ENCODE measurements at regions not wholly inside any gene's neighbourhood (a gene's known extent, or its start where the extent isn't known, plus 50 kb on each side); places are given as distances from the start of the nearest gene placed in this dataset.

DNA sequence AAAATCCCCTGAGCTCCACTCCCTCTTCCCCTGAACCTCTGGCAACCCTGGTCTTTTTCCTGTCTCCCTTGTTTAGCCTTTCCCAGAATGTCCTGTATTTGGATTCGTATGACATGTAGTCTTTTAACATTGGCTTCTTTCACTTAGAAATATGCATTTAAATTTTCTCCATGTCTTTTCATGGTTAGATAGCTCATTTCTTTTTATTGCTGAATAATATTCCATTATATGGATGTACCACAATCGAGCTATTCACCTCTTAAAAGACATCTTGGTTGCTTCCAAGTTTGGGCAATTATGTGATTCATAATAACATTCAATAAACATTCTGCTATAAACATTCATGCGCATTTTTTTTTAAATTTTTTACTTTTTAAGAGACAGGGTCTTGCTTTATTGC lies 99.6 kb upstream of the ZNF536 start:
- TF ChIP-seq SP1 (IDR thresholded peaks at IDR 0.05) (no peak), NR2F2 (IDR thresholded peaks at IDR 0.05) (no peak), FOXA1 (IDR thresholded peaks at IDR 0.05) (no peak), FOXA2 (IDR thresholded peaks at IDR 0.05) (no peak), HNF4A (conservative IDR thresholded peaks at IDR 0.05) (no peak), JUND (IDR thresholded peaks at IDR 0.05) (no peak), YY1 (IDR thresholded peaks at IDR 0.05) (no peak), RXRA (IDR thresholded peaks at IDR 0.05) (no peak), RAD21 (IDR thresholded peaks at IDR 0.05) (no peak), GABPA (IDR thresholded peaks at IDR 0.05 in 1 of 2, conservative IDR thresholded peaks at IDR 0.05 in 1 of 2) (no peak), HNF4G (IDR thresholded peaks at IDR 0.05) (no peak), TAF1 (conservative IDR thresholded peaks at IDR 0.05) (no peak), EGR1 (IDR thresholded peaks at IDR 0.05; ENCODE audit: low read depth in 2 of 2) (no peak)
- TF ChIP-seq, protein P1, sequence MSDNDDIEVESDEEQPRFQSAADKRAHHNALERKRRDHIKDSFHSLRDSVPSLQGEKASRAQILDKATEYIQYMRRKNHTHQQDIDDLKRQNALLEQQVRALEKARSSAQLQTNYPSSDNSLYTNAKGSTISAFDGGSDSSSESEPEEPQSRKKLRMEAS (IDR thresholded peaks at IDR 0.05) = no peak
- TF ChIP-seq, protein P2, sequence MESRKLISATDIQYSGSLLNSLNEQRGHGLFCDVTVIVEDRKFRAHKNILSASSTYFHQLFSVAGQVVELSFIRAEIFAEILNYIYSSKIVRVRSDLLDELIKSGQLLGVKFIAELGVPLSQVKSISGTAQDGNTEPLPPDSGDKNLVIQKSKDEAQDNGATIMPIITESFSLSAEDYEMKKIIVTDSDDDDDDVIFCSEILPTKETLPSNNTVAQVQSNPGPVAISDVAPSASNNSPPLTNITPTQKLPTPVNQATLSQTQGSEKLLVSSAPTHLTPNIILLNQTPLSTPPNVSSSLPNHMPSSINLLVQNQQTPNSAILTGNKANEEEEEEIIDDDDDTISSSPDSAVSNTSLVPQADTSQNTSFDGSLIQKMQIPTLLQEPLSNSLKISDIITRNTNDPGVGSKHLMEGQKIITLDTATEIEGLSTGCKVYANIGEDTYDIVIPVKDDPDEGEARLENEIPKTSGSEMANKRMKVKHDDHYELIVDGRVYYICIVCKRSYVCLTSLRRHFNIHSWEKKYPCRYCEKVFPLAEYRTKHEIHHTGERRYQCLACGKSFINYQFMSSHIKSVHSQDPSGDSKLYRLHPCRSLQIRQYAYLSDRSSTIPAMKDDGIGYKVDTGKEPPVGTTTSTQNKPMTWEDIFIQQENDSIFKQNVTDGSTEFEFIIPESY (IDR thresholded peaks at IDR 0.05) = no peak
- TF ChIP-seq, protein P3, sequence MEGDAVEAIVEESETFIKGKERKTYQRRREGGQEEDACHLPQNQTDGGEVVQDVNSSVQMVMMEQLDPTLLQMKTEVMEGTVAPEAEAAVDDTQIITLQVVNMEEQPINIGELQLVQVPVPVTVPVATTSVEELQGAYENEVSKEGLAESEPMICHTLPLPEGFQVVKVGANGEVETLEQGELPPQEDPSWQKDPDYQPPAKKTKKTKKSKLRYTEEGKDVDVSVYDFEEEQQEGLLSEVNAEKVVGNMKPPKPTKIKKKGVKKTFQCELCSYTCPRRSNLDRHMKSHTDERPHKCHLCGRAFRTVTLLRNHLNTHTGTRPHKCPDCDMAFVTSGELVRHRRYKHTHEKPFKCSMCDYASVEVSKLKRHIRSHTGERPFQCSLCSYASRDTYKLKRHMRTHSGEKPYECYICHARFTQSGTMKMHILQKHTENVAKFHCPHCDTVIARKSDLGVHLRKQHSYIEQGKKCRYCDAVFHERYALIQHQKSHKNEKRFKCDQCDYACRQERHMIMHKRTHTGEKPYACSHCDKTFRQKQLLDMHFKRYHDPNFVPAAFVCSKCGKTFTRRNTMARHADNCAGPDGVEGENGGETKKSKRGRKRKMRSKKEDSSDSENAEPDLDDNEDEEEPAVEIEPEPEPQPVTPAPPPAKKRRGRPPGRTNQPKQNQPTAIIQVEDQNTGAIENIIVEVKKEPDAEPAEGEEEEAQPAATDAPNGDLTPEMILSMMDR (IDR thresholded peaks at IDR 0.05; ENCODE audit: low read depth, low read length, missing input control) = no peak
- TF ChIP-seq, protein P4, sequence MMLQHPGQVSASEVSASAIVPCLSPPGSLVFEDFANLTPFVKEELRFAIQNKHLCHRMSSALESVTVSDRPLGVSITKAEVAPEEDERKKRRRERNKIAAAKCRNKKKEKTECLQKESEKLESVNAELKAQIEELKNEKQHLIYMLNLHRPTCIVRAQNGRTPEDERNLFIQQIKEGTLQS (IDR thresholded peaks at IDR 0.05) = no peak
- TF ChIP-seq, protein P5, sequence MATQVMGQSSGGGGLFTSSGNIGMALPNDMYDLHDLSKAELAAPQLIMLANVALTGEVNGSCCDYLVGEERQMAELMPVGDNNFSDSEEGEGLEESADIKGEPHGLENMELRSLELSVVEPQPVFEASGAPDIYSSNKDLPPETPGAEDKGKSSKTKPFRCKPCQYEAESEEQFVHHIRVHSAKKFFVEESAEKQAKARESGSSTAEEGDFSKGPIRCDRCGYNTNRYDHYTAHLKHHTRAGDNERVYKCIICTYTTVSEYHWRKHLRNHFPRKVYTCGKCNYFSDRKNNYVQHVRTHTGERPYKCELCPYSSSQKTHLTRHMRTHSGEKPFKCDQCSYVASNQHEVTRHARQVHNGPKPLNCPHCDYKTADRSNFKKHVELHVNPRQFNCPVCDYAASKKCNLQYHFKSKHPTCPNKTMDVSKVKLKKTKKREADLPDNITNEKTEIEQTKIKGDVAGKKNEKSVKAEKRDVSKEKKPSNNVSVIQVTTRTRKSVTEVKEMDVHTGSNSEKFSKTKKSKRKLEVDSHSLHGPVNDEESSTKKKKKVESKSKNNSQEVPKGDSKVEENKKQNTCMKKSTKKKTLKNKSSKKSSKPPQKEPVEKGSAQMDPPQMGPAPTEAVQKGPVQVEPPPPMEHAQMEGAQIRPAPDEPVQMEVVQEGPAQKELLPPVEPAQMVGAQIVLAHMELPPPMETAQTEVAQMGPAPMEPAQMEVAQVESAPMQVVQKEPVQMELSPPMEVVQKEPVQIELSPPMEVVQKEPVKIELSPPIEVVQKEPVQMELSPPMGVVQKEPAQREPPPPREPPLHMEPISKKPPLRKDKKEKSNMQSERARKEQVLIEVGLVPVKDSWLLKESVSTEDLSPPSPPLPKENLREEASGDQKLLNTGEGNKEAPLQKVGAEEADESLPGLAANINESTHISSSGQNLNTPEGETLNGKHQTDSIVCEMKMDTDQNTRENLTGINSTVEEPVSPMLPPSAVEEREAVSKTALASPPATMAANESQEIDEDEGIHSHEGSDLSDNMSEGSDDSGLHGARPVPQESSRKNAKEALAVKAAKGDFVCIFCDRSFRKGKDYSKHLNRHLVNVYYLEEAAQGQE (IDR thresholded peaks at IDR 0.05) = no peak
- Histone ChIP-seq H3K9ac (ENCODE audit: low read depth in 1 of 2, low read length in 2 of 2) (no peak overlapping the region), H3K4me3 (ENCODE audit: low read depth in 1 of 3, low read length in 3 of 3) (no peak overlapping the region), H3K27ac (ENCODE audit: low read depth in 1 of 2, low read length in 2 of 2) (no peak overlapping the region), H3K9me3 (ENCODE audit: control insufficient read depth in 4 of 4, low read length in 3 of 4) (peaks cover 3 to 9% (median 8%) of the 10 kb centered on the region in 4 donors), H3K27me3 (ENCODE audit: control insufficient read depth in 4 of 4, insufficient read depth in 4 of 4, low read length in 3 of 4) (peaks cover 0 to 2% (median under 1%) of the 10 kb centered on the region in 4 donors), H3K36me3 (ENCODE audit: control insufficient read depth in 4 of 4, insufficient read depth in 3 of 4, low read depth in 1 of 4, low read length in 3 of 4) (no peaks in the 10 kb centered on the region), H3K4me1 (ENCODE audit: control insufficient read depth in 4 of 4, insufficient read depth in 4 of 4, low read length in 3 of 4) (no peaks in the 10 kb centered on the region)
- WGBS = 69% methylated on average over 3 of the region's 3 CpGs
- no peak for DNase-seq (ENCODE audit: low spot score)

Measured in liver (tissue), 8 donors.